Liver (tissue), 8 donors: ENCODE measurements at regions not wholly inside any gene's neighbourhood (a gene's known extent, or its start where the extent isn't known, plus 50 kb on each side); places are given as distances from the start of the nearest gene placed in this dataset.
A peak's percentile ranks its signal among the peaks of the same experiment; 100 is the strongest.

Experiments
- DNase-seq: peaks from one replicate; pipeline ENCODE4 v3.0.0-alpha.2; 2017; ENCODE audit warnings: low spot score
- H3K27ac ChIP-seq, 2 donors: one replicate each; pipeline ENCODE4 v1.7.0; 2013; ENCODE audit warnings: inconsistent platforms in 2 of 2, low read length in 2 of 2, control low read depth in 1 of 2, low read depth in 1 of 2, mild to moderate bottlenecking in 1 of 2
- H3K27me3 ChIP-seq, 4 donors: one replicate each; pipeline versions ENCODE4 v1.6.1 to v1.7.0; 2013; ENCODE audit warnings: low read length in 3 of 4, inconsistent platforms in 1 of 4, mild to moderate bottlenecking in 1 of 4, moderate library complexity in 1 of 4; ENCODE audit not compliant: control insufficient read depth in 4 of 4, insufficient read depth in 4 of 4
- H3K36me3 ChIP-seq, 4 donors: one replicate each; pipeline versions ENCODE4 v1.6.1 to v1.7.0; 2013; ENCODE audit warnings: low read length in 3 of 4, mild to moderate bottlenecking in 3 of 4, low read depth in 1 of 4, moderate library complexity in 1 of 4; ENCODE audit not compliant: control insufficient read depth in 4 of 4, insufficient read depth in 3 of 4
- H3K4me1 ChIP-seq, 4 donors: one replicate each; pipeline versions ENCODE4 v1.6.1 to v1.7.0; 2013; ENCODE audit warnings: low read length in 3 of 4, mild to moderate bottlenecking in 3 of 4, moderate library complexity in 1 of 4; ENCODE audit not compliant: control insufficient read depth in 4 of 4, insufficient read depth in 4 of 4
- H3K4me3 ChIP-seq, 3 donors: one replicate each; pipeline versions ENCODE4 v1.6.1 to v1.7.0; 2013; ENCODE audit warnings: low read length in 3 of 3, control low read depth in 1 of 3, low read depth in 1 of 3, mild to moderate bottlenecking in 1 of 3
- H3K9ac ChIP-seq, 2 donors: one replicate each; pipeline ENCODE4 v1.7.0; 2013; ENCODE audit warnings: low read length in 2 of 2, mild to moderate bottlenecking in 2 of 2, moderate library complexity in 2 of 2, control low read depth in 1 of 2, low read depth in 1 of 2
- H3K9me3 ChIP-seq, 4 donors: one replicate each; pipeline versions ENCODE4 v1.6.1 to v1.7.0; 2013; ENCODE audit warnings: low read length in 3 of 4; ENCODE audit not compliant: control insufficient read depth in 4 of 4
- EGR1 ChIP-seq, 2 donors: IDR thresholded peaks; 2 replicates each; pipeline ENCODE4 v1.6.1; 2016 to 2018; ENCODE audit warnings: antibody characterized with exemption in 2 of 2, low read depth in 2 of 2
- FOXA1 ChIP-seq: IDR thresholded peaks from 2 replicates; pipeline ENCODE4 v1.6.1; 2016; ENCODE audit warnings: antibody characterized with exemption
- GABPA ChIP-seq, 2 donors: IDR thresholded peaks in 1 of 2; conservative IDR thresholded peaks in 1 of 2; 2 replicates each; pipeline ENCODE4 v1.6.1; 2016; ENCODE audit warnings: antibody characterized with exemption in 2 of 2, mild to moderate bottlenecking in 1 of 2, moderate library complexity in 1 of 2
- HNF4A ChIP-seq, 2 donors: conservative IDR thresholded peaks; 2 replicates each; pipeline ENCODE4 v1.6.1; 2016; ENCODE audit warnings: antibody characterized with exemption in 2 of 2, mild to moderate bottlenecking in 2 of 2
- HNF4G ChIP-seq: IDR thresholded peaks from 2 replicates; pipeline ENCODE4 v1.6.1; 2016; ENCODE audit warnings: antibody characterized with exemption
- JUND ChIP-seq, 2 donors: IDR thresholded peaks; 2 replicates each; pipeline ENCODE4 v1.6.1; 2016; ENCODE audit warnings: antibody characterized with exemption in 2 of 2
- RAD21 ChIP-seq, 2 donors: IDR thresholded peaks; 2 replicates each; pipeline ENCODE4 v1.6.1; 2016; ENCODE audit warnings: antibody characterized with exemption in 2 of 2, mild to moderate bottlenecking in 2 of 2
- RXRA ChIP-seq, 2 donors: IDR thresholded peaks; 2 replicates each; pipeline ENCODE4 v1.6.1; 2017 to 2018; ENCODE audit warnings: antibody characterized with exemption in 2 of 2, mild to moderate bottlenecking in 1 of 2
- SP1 ChIP-seq: IDR thresholded peaks from 2 replicates; pipeline ENCODE4 v1.6.1; 2018; ENCODE audit warnings: antibody characterized with exemption, mild to moderate bottlenecking
- TAF1 ChIP-seq: conservative IDR thresholded peaks from 2 replicates; pipeline ENCODE4 v1.6.1; 2016; ENCODE audit warnings: antibody characterized with exemption, mild to moderate bottlenecking
- YY1 ChIP-seq: IDR thresholded peaks from 2 replicates; pipeline ENCODE4 v1.6.1; 2016; ENCODE audit warnings: antibody characterized with exemption, mild to moderate bottlenecking
- WGBS: extraction: QIAGEN DNeasy Blood & Tissue Kit; methylation state at CpG from one replicate; pipeline ENCODE4 v1.1.7; 2013; 5-methylcytosine and 5-hydroxymethylcytosine counted together
- TF ChIP-seq, protein P1 (sequence below): IDR thresholded peaks from 2 replicates; pipeline ENCODE4 v1.6.1; 2016; ENCODE audit warnings: antibody characterized with exemption, mild to moderate bottlenecking
- TF ChIP-seq, protein P2 (sequence below): IDR thresholded peaks from 2 replicates; pipeline ENCODE4 v1.6.1; 2016; ENCODE audit warnings: antibody characterized with exemption
- TF ChIP-seq, protein P3 (sequence below): IDR thresholded peaks from 2 replicates; pipeline ENCODE4 v1.6.1; 2016; ENCODE audit warnings: antibody characterized with exemption
- TF ChIP-seq, protein P4 (sequence below): fragments of 150-350 bp; IDR thresholded peaks from 2 replicates; pipeline ENCODE4 v1.5.1; 2017; ENCODE audit warnings: improper control_type of control experiment, low read depth, low read length; ENCODE audit not compliant: missing input control
- TF ChIP-seq, protein P5 (sequence below): IDR thresholded peaks from 2 replicates; pipeline ENCODE4 v1.6.1; 2016; ENCODE audit warnings: antibody characterized with exemption
- donor health status: healthy.
- donor health status: healthy.
- donor health status: healthy.
- donor health status: healthy.
- donor health status: healthy.

DNA sequence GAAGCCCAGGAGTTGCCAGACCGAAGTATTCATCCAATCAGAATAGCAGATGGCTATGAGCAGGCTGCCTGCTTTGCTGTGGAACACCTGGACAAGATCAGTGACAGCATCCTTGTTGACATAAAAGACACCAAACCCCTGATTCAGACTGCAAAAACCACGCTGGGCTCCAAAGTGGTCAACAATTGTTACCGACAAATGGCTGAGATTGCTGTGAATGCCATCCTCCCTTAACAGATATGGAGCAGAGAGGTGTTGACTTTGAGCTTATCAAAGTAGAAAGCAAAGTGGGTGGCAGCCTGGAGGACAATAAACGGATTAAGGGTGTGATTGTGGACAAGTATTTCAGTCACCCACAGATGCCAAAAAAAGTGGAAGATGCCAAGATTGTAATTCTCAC lies 250.3 kb upstream of the OBI1 start:
- 40% methylated on average over 4 of the region's 4 CpGs for WGBS
- no peak for TF ChIP-seq GABPA (IDR thresholded peaks at IDR 0.05 in 1 of 2, conservative IDR thresholded peaks at IDR 0.05 in 1 of 2)
- no peak for TF ChIP-seq TAF1
- TF ChIP-seq, protein P1, sequence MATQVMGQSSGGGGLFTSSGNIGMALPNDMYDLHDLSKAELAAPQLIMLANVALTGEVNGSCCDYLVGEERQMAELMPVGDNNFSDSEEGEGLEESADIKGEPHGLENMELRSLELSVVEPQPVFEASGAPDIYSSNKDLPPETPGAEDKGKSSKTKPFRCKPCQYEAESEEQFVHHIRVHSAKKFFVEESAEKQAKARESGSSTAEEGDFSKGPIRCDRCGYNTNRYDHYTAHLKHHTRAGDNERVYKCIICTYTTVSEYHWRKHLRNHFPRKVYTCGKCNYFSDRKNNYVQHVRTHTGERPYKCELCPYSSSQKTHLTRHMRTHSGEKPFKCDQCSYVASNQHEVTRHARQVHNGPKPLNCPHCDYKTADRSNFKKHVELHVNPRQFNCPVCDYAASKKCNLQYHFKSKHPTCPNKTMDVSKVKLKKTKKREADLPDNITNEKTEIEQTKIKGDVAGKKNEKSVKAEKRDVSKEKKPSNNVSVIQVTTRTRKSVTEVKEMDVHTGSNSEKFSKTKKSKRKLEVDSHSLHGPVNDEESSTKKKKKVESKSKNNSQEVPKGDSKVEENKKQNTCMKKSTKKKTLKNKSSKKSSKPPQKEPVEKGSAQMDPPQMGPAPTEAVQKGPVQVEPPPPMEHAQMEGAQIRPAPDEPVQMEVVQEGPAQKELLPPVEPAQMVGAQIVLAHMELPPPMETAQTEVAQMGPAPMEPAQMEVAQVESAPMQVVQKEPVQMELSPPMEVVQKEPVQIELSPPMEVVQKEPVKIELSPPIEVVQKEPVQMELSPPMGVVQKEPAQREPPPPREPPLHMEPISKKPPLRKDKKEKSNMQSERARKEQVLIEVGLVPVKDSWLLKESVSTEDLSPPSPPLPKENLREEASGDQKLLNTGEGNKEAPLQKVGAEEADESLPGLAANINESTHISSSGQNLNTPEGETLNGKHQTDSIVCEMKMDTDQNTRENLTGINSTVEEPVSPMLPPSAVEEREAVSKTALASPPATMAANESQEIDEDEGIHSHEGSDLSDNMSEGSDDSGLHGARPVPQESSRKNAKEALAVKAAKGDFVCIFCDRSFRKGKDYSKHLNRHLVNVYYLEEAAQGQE: no peak
- no peak for TF ChIP-seq FOXA1
- TF ChIP-seq, protein P2, sequence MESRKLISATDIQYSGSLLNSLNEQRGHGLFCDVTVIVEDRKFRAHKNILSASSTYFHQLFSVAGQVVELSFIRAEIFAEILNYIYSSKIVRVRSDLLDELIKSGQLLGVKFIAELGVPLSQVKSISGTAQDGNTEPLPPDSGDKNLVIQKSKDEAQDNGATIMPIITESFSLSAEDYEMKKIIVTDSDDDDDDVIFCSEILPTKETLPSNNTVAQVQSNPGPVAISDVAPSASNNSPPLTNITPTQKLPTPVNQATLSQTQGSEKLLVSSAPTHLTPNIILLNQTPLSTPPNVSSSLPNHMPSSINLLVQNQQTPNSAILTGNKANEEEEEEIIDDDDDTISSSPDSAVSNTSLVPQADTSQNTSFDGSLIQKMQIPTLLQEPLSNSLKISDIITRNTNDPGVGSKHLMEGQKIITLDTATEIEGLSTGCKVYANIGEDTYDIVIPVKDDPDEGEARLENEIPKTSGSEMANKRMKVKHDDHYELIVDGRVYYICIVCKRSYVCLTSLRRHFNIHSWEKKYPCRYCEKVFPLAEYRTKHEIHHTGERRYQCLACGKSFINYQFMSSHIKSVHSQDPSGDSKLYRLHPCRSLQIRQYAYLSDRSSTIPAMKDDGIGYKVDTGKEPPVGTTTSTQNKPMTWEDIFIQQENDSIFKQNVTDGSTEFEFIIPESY: no peak
- TF ChIP-seq RAD21 (IDR thresholded peaks at IDR 0.05): no peak
- no peak for TF ChIP-seq JUND (IDR thresholded peaks at IDR 0.05)
- TF ChIP-seq, protein P3, sequence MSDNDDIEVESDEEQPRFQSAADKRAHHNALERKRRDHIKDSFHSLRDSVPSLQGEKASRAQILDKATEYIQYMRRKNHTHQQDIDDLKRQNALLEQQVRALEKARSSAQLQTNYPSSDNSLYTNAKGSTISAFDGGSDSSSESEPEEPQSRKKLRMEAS: no peak
- TF ChIP-seq RXRA (IDR thresholded peaks at IDR 0.05): no peak
- TF ChIP-seq SP1: no peak
- TF ChIP-seq, protein P4, sequence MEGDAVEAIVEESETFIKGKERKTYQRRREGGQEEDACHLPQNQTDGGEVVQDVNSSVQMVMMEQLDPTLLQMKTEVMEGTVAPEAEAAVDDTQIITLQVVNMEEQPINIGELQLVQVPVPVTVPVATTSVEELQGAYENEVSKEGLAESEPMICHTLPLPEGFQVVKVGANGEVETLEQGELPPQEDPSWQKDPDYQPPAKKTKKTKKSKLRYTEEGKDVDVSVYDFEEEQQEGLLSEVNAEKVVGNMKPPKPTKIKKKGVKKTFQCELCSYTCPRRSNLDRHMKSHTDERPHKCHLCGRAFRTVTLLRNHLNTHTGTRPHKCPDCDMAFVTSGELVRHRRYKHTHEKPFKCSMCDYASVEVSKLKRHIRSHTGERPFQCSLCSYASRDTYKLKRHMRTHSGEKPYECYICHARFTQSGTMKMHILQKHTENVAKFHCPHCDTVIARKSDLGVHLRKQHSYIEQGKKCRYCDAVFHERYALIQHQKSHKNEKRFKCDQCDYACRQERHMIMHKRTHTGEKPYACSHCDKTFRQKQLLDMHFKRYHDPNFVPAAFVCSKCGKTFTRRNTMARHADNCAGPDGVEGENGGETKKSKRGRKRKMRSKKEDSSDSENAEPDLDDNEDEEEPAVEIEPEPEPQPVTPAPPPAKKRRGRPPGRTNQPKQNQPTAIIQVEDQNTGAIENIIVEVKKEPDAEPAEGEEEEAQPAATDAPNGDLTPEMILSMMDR: no peak
- TF ChIP-seq, protein P5, sequence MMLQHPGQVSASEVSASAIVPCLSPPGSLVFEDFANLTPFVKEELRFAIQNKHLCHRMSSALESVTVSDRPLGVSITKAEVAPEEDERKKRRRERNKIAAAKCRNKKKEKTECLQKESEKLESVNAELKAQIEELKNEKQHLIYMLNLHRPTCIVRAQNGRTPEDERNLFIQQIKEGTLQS: no peak
- TF ChIP-seq HNF4G: no peak
- TF ChIP-seq YY1: no peak
- no peak for TF ChIP-seq EGR1 (IDR thresholded peaks at IDR 0.05; ENCODE audit: low read depth in 2 of 2)
- no peak for TF ChIP-seq HNF4A (conservative IDR thresholded peaks at IDR 0.05)
- H3K4me1 ChIP-seq: peaks cover 0 to 39% (median 13%) of the 10 kb centered on the region in 4 donors

DNA sequence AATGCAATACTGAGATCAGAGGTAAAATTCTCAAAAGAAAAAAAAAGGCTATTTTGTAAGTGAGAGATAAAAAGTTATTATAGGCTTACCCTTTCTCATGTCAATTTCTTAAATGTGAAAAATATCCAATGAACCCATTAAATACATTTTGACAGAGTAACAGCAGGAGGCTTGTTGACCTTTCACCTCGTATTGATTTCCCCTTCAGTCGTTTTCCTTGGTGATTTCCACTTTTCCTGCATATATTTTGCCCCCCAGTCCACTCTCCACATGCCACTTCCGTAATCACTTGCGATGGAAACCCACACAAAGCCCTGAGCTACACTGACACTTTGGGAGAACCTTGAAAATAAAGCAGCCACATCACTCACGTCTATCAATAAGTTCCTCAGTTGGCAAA lies 248.1 kb upstream of the OBI1 start:
- no peak overlapping the region for H3K4me3 ChIP-seq

More for the DNA sequence above, 250.3 kb upstream of the OBI1 start:
- Histone ChIP-seq H3K4me3 (no peak overlapping the region), H3K9me3 (no peaks in the 10 kb centered on the region), H3K9ac (no peak overlapping the region), H3K27me3 (no peaks in the 10 kb centered on the region), H3K27ac (no peak overlapping the region), H3K36me3 (no peaks in the 10 kb centered on the region)
- no peak for DNase-seq

More for the DNA sequence above, 248.1 kb upstream of the OBI1 start:
- Histone ChIP-seq H3K27ac (no peak overlapping the region), H3K9me3 (no peaks in the 10 kb centered on the region), H3K27me3 (no peaks in the 10 kb centered on the region), H3K36me3 (no peaks in the 10 kb centered on the region), H3K9ac (no peak overlapping the region), H3K4me1 (peaks cover 0 to 32% (median 13%) of the 10 kb centered on the region in 4 donors)
- TF ChIP-seq HNF4A (conservative IDR thresholded peaks at IDR 0.05): peak in 1 of 2 donors; percentile 9
- no peak for TF ChIP-seq JUND (IDR thresholded peaks at IDR 0.05)
- no peak for DNase-seq
- WGBS: 32% methylated on average over 5 of the region's 5 CpGs
